ENCODE measurements at regions not wholly inside any gene's neighbourhood (a gene's known extent, or its start where the extent isn't known, plus 50 kb on each side); places are given as distances from the start of the nearest gene placed in this dataset.

DNA sequence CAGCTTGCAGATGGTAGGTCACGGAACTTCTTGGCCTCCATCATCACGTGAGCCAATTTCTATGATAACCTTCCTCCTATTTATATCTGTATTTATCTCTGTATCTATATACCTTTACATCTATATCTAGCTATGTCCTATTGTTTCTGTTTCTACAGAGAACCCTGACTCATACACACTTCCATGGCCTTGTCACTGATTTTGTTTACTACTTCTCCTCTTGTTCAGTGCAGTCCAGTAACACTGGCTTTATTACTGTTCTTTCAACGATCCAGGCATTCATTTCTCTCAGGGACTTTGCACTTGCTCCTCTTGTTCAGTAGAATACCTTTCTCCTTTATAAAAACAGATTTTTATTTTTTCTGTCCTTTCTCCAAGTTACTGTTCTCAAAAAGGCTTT lies 937.0 kb upstream of the ALCAM start:
- TF ChIP-seq, protein P1, sequence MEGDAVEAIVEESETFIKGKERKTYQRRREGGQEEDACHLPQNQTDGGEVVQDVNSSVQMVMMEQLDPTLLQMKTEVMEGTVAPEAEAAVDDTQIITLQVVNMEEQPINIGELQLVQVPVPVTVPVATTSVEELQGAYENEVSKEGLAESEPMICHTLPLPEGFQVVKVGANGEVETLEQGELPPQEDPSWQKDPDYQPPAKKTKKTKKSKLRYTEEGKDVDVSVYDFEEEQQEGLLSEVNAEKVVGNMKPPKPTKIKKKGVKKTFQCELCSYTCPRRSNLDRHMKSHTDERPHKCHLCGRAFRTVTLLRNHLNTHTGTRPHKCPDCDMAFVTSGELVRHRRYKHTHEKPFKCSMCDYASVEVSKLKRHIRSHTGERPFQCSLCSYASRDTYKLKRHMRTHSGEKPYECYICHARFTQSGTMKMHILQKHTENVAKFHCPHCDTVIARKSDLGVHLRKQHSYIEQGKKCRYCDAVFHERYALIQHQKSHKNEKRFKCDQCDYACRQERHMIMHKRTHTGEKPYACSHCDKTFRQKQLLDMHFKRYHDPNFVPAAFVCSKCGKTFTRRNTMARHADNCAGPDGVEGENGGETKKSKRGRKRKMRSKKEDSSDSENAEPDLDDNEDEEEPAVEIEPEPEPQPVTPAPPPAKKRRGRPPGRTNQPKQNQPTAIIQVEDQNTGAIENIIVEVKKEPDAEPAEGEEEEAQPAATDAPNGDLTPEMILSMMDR (IDR thresholded peaks at IDR 0.05; ENCODE audit: poor library complexity, severe bottlenecking): no peak
- TF ChIP-seq RAD21 (conservative IDR thresholded peaks at IDR 0.05) (no peak), SMC3 (conservative IDR thresholded peaks at IDR 0.05; ENCODE audit: poor library complexity) (no peak), EP300 (conservative IDR thresholded peaks at IDR 0.05; ENCODE audit: poor library complexity, severe bottlenecking) (no peak), MXI1 (conservative IDR thresholded peaks at IDR 0.05; ENCODE audit: poor library complexity, severe bottlenecking) (no peak)
- TF ChIP-seq, protein P2, sequence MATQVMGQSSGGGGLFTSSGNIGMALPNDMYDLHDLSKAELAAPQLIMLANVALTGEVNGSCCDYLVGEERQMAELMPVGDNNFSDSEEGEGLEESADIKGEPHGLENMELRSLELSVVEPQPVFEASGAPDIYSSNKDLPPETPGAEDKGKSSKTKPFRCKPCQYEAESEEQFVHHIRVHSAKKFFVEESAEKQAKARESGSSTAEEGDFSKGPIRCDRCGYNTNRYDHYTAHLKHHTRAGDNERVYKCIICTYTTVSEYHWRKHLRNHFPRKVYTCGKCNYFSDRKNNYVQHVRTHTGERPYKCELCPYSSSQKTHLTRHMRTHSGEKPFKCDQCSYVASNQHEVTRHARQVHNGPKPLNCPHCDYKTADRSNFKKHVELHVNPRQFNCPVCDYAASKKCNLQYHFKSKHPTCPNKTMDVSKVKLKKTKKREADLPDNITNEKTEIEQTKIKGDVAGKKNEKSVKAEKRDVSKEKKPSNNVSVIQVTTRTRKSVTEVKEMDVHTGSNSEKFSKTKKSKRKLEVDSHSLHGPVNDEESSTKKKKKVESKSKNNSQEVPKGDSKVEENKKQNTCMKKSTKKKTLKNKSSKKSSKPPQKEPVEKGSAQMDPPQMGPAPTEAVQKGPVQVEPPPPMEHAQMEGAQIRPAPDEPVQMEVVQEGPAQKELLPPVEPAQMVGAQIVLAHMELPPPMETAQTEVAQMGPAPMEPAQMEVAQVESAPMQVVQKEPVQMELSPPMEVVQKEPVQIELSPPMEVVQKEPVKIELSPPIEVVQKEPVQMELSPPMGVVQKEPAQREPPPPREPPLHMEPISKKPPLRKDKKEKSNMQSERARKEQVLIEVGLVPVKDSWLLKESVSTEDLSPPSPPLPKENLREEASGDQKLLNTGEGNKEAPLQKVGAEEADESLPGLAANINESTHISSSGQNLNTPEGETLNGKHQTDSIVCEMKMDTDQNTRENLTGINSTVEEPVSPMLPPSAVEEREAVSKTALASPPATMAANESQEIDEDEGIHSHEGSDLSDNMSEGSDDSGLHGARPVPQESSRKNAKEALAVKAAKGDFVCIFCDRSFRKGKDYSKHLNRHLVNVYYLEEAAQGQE (IDR thresholded peaks at IDR 0.05; ENCODE audit: borderline replicate concordance): no peak
